ENCODE measurements at regions not wholly inside any gene's neighbourhood (a gene's known extent, or its start where the extent isn't known, plus 50 kb on each side); places are given as distances from the start of the nearest gene placed in this dataset.

GRCh38 chrX:83416273-83416672, 91.8 kb upstream of the POU3F4 start:
- no peaks in the 10 kb centered on the region for H3K9me3 ChIP-seq (ENCODE audit: control extremely low read depth in 1 of 3, control insufficient read depth in 2 of 3, insufficient read depth in 1 of 3, low read length in 2 of 3)
- H3K27ac Mint-ChIP-seq = no peak overlapping the region
- no peak overlapping the region for H3K4me3 Mint-ChIP-seq

More at GRCh38 chrX:83416273-83416672, 91.8 kb upstream of the POU3F4 start:
- Histone ChIP-seq H3K4me3 (ENCODE audit: control extremely low read depth in 1 of 5, extremely low read depth in 1 of 5, insufficient read depth in 1 of 5, low read depth in 2 of 5, low read length in 4 of 5) (no peak overlapping the region), H3K27me3 (replicated peaks in 1 of 4; ENCODE audit: control extremely low read depth in 1 of 4, control insufficient read depth in 3 of 4, insufficient read depth in 4 of 4, low read length in 3 of 4) (no peaks in the 10 kb centered on the region), H4K20me1 (ENCODE audit: control insufficient read depth, insufficient read depth, low read length, poor library complexity, severe bottlenecking) (no peaks in the 10 kb centered on the region), H3K27ac (ENCODE audit: low read length in 2 of 2) (no peak overlapping the region), H3K9ac (ENCODE audit: low read length) (no peak overlapping the region), H3K36me3 (replicated peaks in 1 of 2; ENCODE audit: control extremely low read depth in 1 of 2, control insufficient read depth in 1 of 2, extremely low read depth in 1 of 2, insufficient read depth in 2 of 2, low read length in 1 of 2) (no peaks in the 10 kb centered on the region), H3K4me2 (replicated peaks; ENCODE audit: low read depth, low read length, poor library complexity, severe bottlenecking) (no peak overlapping the region), H2AFZ (ENCODE audit: insufficient read depth, low read depth, low read length, poor library complexity, severe bottlenecking) (no peak overlapping the region), H3K4me1 (ENCODE audit: control insufficient read depth in 2 of 2, insufficient read depth in 2 of 2, low read length in 2 of 2) (no peaks in the 10 kb centered on the region), H3K79me2 (ENCODE audit: control insufficient read depth, insufficient read depth, low read length) (no peaks in the 10 kb centered on the region)
- Mint-ChIP-seq H3K9me3 (ENCODE audit: insufficient read depth) (no peaks in the 10 kb centered on the region), H3K4me1 (no peaks in the 10 kb centered on the region), H3K27me3 (no peaks in the 10 kb centered on the region)
- TF ChIP-seq EZH2 (IDR thresholded peaks at IDR 0.05; ENCODE audit: borderline replicate concordance, insufficient read depth, low read depth, low read length, poor library complexity, severe bottlenecking) (no peak), CTCF (IDR thresholded peaks at IDR 0.05) (no peak)
- intact Hi-C loops (cut with micrococcal nuclease) = no loop called here
- ATAC-seq (ENCODE audit: low read depth) (no peak), DNase-seq (no peak)
- CTCF ChIA-PET = no interaction called here
- POLR2A ChIA-PET = no interaction called here
- WGBS (ENCODE audit: insufficient coverage) = no CpG with 5 or more reads among the region's 2 CpGs
